Thymus (tissue), 11 donors: ENCODE measurements at regions not wholly inside any gene's neighbourhood (a gene's known extent, or its start where the extent isn't known, plus 50 kb on each side); places are given as distances from the start of the nearest gene placed in this dataset.
"Not testable (repeated sequence)": the region's sequence is repeated elsewhere in the genome, so short reads cannot be mapped to it uniquely, and the experiment has no call there.

Source experiments
- DNase-seq, 9 donors: peaks; one replicate each; pipeline ENCODE4 v3.0.0-alpha.2; 2013; ENCODE audit warnings: low spot score in 9 of 9, low read depth in 6 of 9, missing footprints in 1 of 9
- H3K27ac ChIP-seq, 2 donors: one replicate each; pipeline ENCODE4 v1.5.1; 2013; ENCODE audit warnings: control low read depth in 1 of 2, low read depth in 1 of 2, low read length in 1 of 2, mild to moderate bottlenecking in 1 of 2, moderate library complexity in 1 of 2
- H3K27me3 ChIP-seq, 2 donors: one replicate each; pipeline ENCODE4 v1.5.1; 2013; ENCODE audit warnings: low read length in 1 of 2; ENCODE audit not compliant: control insufficient read depth in 2 of 2, insufficient read depth in 1 of 2
- H3K36me3 ChIP-seq, 2 donors: one replicate each; pipeline ENCODE4 v1.5.1; 2013; ENCODE audit warnings: low read length in 1 of 2, mild to moderate bottlenecking in 1 of 2, moderate library complexity in 1 of 2; ENCODE audit not compliant: control insufficient read depth in 2 of 2, insufficient read depth in 2 of 2
- H3K4me1 ChIP-seq, 2 donors: one replicate each; pipeline ENCODE4 v1.5.1; 2013; ENCODE audit warnings: low read length in 2 of 2; ENCODE audit not compliant: control insufficient read depth in 2 of 2, insufficient read depth in 2 of 2
- H3K4me3 ChIP-seq, 2 donors: one replicate each; pipeline ENCODE4 v1.5.1; 2013; ENCODE audit warnings: low read length in 2 of 2, control low read depth in 1 of 2, mild to moderate bottlenecking in 1 of 2
- H3K9me3 ChIP-seq, 2 donors: one replicate each; pipeline ENCODE4 v1.5.1; 2013; ENCODE audit warnings: low read length in 1 of 2, mild to moderate bottlenecking in 1 of 2; ENCODE audit not compliant: control insufficient read depth in 2 of 2, insufficient read depth in 1 of 2
- WGBS: extraction: QIAGEN DNeasy Blood & Tissue Kit; methylation state at CpG from one replicate; pipeline ENCODE4 v1.1.7; 2013; 5-methylcytosine and 5-hydroxymethylcytosine counted together
- donor health status: healthy.

DNA sequence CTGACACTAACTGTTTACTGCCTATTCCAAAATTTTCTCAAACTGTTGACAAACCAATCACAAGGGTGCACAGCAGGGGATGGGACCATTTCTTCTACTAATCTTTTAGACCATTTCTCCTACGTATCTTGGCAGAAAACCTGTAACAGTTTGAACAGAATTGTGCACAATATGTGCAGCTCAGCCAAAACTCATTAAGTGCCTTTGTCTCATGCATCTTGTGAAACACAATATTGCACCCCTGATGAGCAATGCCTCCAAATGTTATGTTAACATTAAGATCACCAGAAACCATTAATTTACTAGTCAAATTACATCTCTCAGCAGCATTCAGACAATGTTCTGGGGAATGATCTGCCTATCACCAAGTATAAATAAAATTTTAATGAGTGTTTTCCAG is 247.5 kb downstream of the NRIP1 start:
- 96% methylated on average over 1 of the region's 1 CpG for WGBS
- H3K27me3 ChIP-seq, result no peaks in the 10 kb centered on the region
- no peaks in the 10 kb centered on the region for H3K36me3 ChIP-seq
- no peaks in the 10 kb centered on the region for H3K9me3 ChIP-seq
- H3K27ac ChIP-seq, result no peak overlapping the region
- H3K4me1 ChIP-seq, result no peaks in the 10 kb centered on the region
- DNase-seq, result no peak
- no peak overlapping the region for H3K4me3 ChIP-seq

DNA sequence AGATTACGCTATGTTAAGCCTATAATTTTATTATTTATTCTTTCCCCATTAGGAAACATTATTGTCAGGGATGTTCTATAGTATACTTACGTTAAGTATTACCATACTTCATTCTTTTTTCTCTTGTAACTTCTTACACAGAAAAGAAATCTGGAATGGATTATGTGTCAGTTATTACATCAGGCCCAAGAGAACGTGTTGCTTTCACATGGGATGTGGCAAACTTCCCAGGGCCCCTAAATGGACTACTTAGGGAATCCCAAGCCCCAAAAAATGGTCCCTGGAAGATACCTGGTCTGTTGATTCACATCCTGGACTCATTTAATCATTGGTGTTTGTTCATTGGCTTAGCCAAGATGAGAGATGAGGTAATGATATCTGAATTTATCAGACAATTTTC is 249.8 kb downstream of the NRIP1 start:
- Histone ChIP-seq H3K4me1 (no peaks in the 10 kb centered on the region), H3K27ac (no peak overlapping the region), H3K36me3 (no peaks in the 10 kb centered on the region), H3K9me3 (peaks cover 0 to 4% of the 10 kb centered on the region in 2 donors), H3K4me3 (no peak overlapping the region), H3K27me3 (no peaks in the 10 kb centered on the region)
- WGBS, result 93% methylated on average over 3 of the region's 3 CpGs
- DNase-seq, result no peak

GRCh38 chr21:14814282-14814681 is 250.5 kb downstream of the NRIP1 start:
- no peaks in the 10 kb centered on the region for H3K4me1 ChIP-seq
- H3K27ac ChIP-seq, result no peak overlapping the region
- H3K9me3 ChIP-seq, result peaks cover 0 to 4% of the 10 kb centered on the region in 2 donors
- H3K4me3 ChIP-seq, result no peak overlapping the region
- no peak for DNase-seq
- no peaks in the 10 kb centered on the region for H3K27me3 ChIP-seq
- 95% methylated on average over 3 of the region's 3 CpGs for WGBS
- H3K36me3 ChIP-seq, result no peaks in the 10 kb centered on the region

DNA sequence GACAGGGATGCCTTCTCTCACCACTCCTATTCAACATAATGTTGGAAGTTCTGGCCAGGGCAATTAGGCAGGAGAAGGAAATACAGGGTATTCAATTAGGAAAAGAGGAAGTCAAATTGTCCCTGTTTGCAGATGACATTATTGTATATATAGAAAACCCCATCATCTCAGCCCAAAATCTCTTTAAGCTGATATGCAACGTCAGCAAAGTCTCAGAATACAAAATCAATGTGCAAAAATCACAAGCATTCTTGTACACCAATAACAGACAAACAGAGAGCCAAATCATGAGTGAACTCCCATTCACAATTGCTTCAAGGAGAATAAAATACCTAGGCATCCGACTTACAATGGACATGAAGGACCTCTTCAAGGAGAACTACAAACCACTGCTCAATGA is 258.1 kb upstream of the SAMSN1 start:
- H3K27ac ChIP-seq, DNase-seq, H3K4me1 ChIP-seq, H3K27me3 ChIP-seq, H3K9me3 ChIP-seq, H3K4me3 ChIP-seq, H3K36me3 ChIP-seq: not testable (repeated sequence)
- WGBS, result 93% methylated on average over 2 of the region's 2 CpGs

- H3K36me3 ChIP-seq, result no peaks in the 10 kb centered on the region
- no peaks in the 10 kb centered on the region for H3K27me3 ChIP-seq
- DNase-seq, result no peak
- no peaks in the 10 kb centered on the region for H3K9me3 ChIP-seq
- no peak overlapping the region for H3K27ac ChIP-seq
- no peak overlapping the region for H3K4me3 ChIP-seq
- no peaks in the 10 kb centered on the region for H3K4me1 ChIP-seq
Observed at GRCh38 chr21:14797543-14797942, 251.4 kb upstream of the SAMSN1 start.

GRCh38 chr21:14787312-14787711 is 241.2 kb upstream of the SAMSN1 start:
- H3K4me1 ChIP-seq, result no peaks in the 10 kb centered on the region
- H3K36me3 ChIP-seq, result no peaks in the 10 kb centered on the region
- H3K4me3 ChIP-seq, result no peak overlapping the region
- H3K9me3 ChIP-seq, result no peaks in the 10 kb centered on the region
- no peaks in the 10 kb centered on the region for H3K27me3 ChIP-seq
- no peak overlapping the region for H3K27ac ChIP-seq
- DNase-seq, result no peak

GRCh38 chr21:14785679-14786078 is 239.6 kb upstream of the SAMSN1 start:
- Histone ChIP-seq H3K27me3 (no peaks in the 10 kb centered on the region), H3K4me1 (no peaks in the 10 kb centered on the region), H3K4me3 (no peak overlapping the region), H3K36me3 (no peaks in the 10 kb centered on the region), H3K27ac (no peak overlapping the region), H3K9me3 (no peaks in the 10 kb centered on the region)
- no peak for DNase-seq
- WGBS, result 100% methylated on average over 2 of the region's 2 CpGs

GRCh38 chr21:14773777-14774345 is 227.7 kb upstream of the SAMSN1 start:
- WGBS, result 55% methylated on average over 5 of the region's 5 CpGs
- Histone ChIP-seq H3K27ac (no peak overlapping the region), H3K4me1 (no peaks in the 10 kb centered on the region), H3K36me3 (no peaks in the 10 kb centered on the region), H3K9me3 (no peaks in the 10 kb centered on the region), H3K4me3 (no peak overlapping the region), H3K27me3 (no peaks in the 10 kb centered on the region)
- peak in 7 of 9 donors; percentile 26 to 66 (median 40) for DNase-seq

GRCh38 chr21:14771593-14771992 is 225.5 kb upstream of the SAMSN1 start:
- 47% methylated on average over 2 of the region's 2 CpGs for WGBS
- H3K9me3 ChIP-seq, result no peaks in the 10 kb centered on the region
- no peak overlapping the region for H3K27ac ChIP-seq
- H3K4me1 ChIP-seq, result no peaks in the 10 kb centered on the region
- DNase-seq, result no peak
- no peaks in the 10 kb centered on the region for H3K27me3 ChIP-seq
- H3K36me3 ChIP-seq, result no peaks in the 10 kb centered on the region
- no peak overlapping the region for H3K4me3 ChIP-seq

GRCh38 chr21:14768042-14768441 is 221.9 kb upstream of the SAMSN1 start:
- no peaks in the 10 kb centered on the region for H3K27me3 ChIP-seq
- no peaks in the 10 kb centered on the region for H3K4me1 ChIP-seq
- H3K36me3 ChIP-seq, result no peaks in the 10 kb centered on the region
- H3K9me3 ChIP-seq, result no peaks in the 10 kb centered on the region
- no peak for DNase-seq
- WGBS, result over 99% methylated on average over 2 of the region's 2 CpGs
- no peak overlapping the region for H3K4me3 ChIP-seq
- no peak overlapping the region for H3K27ac ChIP-seq
